ENCODE measurements at regions not wholly inside any gene's neighbourhood (a gene's known extent, or its start where the extent isn't known, plus 50 kb on each side); places are given as distances from the start of the nearest gene placed in this dataset.

GRCh38 chr3:180466401-180467011 is 135.5 kb upstream of the TTC14 start:
- no peak for TF ChIP-seq CTCF (IDR thresholded peaks at IDR 0.05; ENCODE audit: control insufficient read depth, extremely low read depth, insufficient read depth)
- DNase-seq (ENCODE audit: low read depth): no peak
- no peak overlapping the region for H3K4me3 ChIP-seq (ENCODE audit: low read depth, low read length)

GRCh38 chr3:180467177-180467576 is 134.8 kb upstream of the TTC14 start:
- H3K4me3 ChIP-seq (ENCODE audit: low read depth, low read length): no peak overlapping the region
- TF ChIP-seq CTCF (IDR thresholded peaks at IDR 0.05; ENCODE audit: control insufficient read depth, extremely low read depth, insufficient read depth): no peak
- no peak for DNase-seq (ENCODE audit: low read depth)

GRCh38 chr3:180469149-180469548 is 132.8 kb upstream of the TTC14 start:
- no peak for DNase-seq (ENCODE audit: low read depth)
- TF ChIP-seq CTCF (IDR thresholded peaks at IDR 0.05; ENCODE audit: control insufficient read depth, extremely low read depth, insufficient read depth): no peak

GRCh38 chr3:180478695-180479094 is 123.3 kb upstream of the TTC14 start:
- DNase-seq (ENCODE audit: low read depth): no peak
- no peak overlapping the region for H3K4me3 ChIP-seq (ENCODE audit: low read depth, low read length)
- no peak for TF ChIP-seq CTCF (IDR thresholded peaks at IDR 0.05; ENCODE audit: control insufficient read depth, extremely low read depth, insufficient read depth)

More at GRCh38 chr3:180469149-180469548, 132.8 kb upstream of the TTC14 start:
- H3K4me3 ChIP-seq (ENCODE audit: low read depth, low read length): no peak overlapping the region

GRCh38 chr3:180492047-180492446 is 109.9 kb upstream of the TTC14 start:
- no peak for DNase-seq (ENCODE audit: low read depth)
- H3K4me3 ChIP-seq (ENCODE audit: low read depth, low read length): no peak overlapping the region
- no peak for TF ChIP-seq CTCF (IDR thresholded peaks at IDR 0.05; ENCODE audit: control insufficient read depth, extremely low read depth, insufficient read depth)

GRCh38 chr3:180496995-180497394 is 105.0 kb upstream of the TTC14 start:
- TF ChIP-seq CTCF (IDR thresholded peaks at IDR 0.05; ENCODE audit: control insufficient read depth, extremely low read depth, insufficient read depth): no peak
- DNase-seq (ENCODE audit: low read depth): no peak
- no peak overlapping the region for H3K4me3 ChIP-seq (ENCODE audit: low read depth, low read length)

GRCh38 chr3:180516368-180516767 is 85.6 kb upstream of the TTC14 start:
- no peak for DNase-seq (ENCODE audit: low read depth)
- no peak for TF ChIP-seq CTCF (IDR thresholded peaks at IDR 0.05; ENCODE audit: control insufficient read depth, extremely low read depth, insufficient read depth)
- H3K4me3 ChIP-seq (ENCODE audit: low read depth, low read length): no peak overlapping the region
